Choroid plexus epithelial cell (primary cell): ENCODE measurements at regions not wholly inside any gene's neighbourhood (a gene's known extent, or its start where the extent isn't known, plus 50 kb on each side); places are given as distances from the start of the nearest gene placed in this dataset.

ENCODE experiments used
- DNase-seq: peaks from one replicate; pipeline ENCODE4 v3.0.0-alpha.2; 2010; ENCODE audit warnings: low read depth
- H3K4me3 ChIP-seq: 2 replicates; pipeline ENCODE4 v1.5.1; 2011; ENCODE audit warnings: low read depth, mild to moderate bottlenecking, control low read depth, low read length, moderate library complexity
- TF ChIP-seq, protein P1 (sequence below): conservative IDR thresholded peaks from 2 replicates; pipeline ENCODE4 v1.5.1; 2011; ENCODE audit warnings: low read depth, mild to moderate bottlenecking, control low read depth, inconsistent platforms, low read length, moderate library complexity

GRCh38 chr13:107034236-107034872 is 466.4 kb upstream of the ARGLU1 start:
- TF ChIP-seq, protein P1, sequence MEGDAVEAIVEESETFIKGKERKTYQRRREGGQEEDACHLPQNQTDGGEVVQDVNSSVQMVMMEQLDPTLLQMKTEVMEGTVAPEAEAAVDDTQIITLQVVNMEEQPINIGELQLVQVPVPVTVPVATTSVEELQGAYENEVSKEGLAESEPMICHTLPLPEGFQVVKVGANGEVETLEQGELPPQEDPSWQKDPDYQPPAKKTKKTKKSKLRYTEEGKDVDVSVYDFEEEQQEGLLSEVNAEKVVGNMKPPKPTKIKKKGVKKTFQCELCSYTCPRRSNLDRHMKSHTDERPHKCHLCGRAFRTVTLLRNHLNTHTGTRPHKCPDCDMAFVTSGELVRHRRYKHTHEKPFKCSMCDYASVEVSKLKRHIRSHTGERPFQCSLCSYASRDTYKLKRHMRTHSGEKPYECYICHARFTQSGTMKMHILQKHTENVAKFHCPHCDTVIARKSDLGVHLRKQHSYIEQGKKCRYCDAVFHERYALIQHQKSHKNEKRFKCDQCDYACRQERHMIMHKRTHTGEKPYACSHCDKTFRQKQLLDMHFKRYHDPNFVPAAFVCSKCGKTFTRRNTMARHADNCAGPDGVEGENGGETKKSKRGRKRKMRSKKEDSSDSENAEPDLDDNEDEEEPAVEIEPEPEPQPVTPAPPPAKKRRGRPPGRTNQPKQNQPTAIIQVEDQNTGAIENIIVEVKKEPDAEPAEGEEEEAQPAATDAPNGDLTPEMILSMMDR: no peak
- no peak for DNase-seq
- H3K4me3 ChIP-seq: no peak overlapping the region

- H3K4me3 ChIP-seq: no peak overlapping the region
- DNase-seq: no peak
- TF ChIP-seq, protein P1: no peak
Observed at GRCh38 chr13:107031716-107032115, 463.8 kb upstream of the ARGLU1 start.

GRCh38 chr13:107028751-107029150 is 460.8 kb upstream of the ARGLU1 start:
- H3K4me3 ChIP-seq: no peak overlapping the region
- DNase-seq: no peak
- TF ChIP-seq, protein P1: no peak

DNA sequence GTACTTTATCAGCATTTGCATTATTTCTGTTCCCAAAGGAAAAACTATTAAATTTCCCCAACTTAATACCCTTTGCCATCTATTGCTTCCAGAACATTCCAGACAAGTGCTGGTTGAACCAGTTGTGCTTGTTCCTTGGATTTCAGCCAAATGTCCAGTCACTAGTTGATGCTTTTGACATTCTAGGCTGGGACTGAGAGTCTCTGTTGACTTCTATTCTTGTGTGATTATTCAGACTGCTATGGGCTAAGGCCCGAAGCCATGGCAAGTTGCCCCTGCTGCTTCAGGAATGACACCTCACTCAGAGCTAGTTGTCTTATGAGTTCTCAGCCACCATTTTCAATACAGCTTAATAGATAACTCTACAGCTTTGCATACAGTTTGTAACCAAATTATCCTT is 458.1 kb upstream of the ARGLU1 start:
- TF ChIP-seq, protein P1: no peak
- peak; percentile 31 for DNase-seq
- no peak overlapping the region for H3K4me3 ChIP-seq

- H3K4me3 ChIP-seq: no peak overlapping the region
Observed at GRCh38 chr13:107023335-107023734, 455.4 kb upstream of the ARGLU1 start.

GRCh38 chr13:107020393-107020792 is 452.5 kb upstream of the ARGLU1 start:
- no peak for DNase-seq
- TF ChIP-seq, protein P1: no peak
- H3K4me3 ChIP-seq: no peak overlapping the region

More at GRCh38 chr13:107023335-107023734, 455.4 kb upstream of the ARGLU1 start:
- TF ChIP-seq, protein P1: no peak
- DNase-seq: no peak

DNA sequence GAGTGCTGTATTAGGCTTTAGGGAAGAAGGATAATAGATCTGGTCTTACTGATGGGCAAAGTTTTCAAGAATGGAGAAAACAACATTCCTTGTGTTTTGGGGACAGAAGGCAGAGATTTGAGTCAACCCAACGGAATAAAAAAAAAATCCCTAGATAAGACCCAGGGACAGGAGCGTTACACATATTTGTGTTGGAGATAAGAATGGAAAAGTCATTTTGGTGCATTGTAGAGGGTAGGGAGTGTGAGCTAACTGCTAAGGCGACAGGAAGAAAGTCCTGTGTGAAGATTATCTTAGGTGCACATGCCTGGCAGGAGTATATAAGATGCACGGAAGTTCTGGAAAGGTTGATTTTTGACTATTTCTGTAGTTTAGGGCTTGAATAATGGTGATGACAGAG is 450.3 kb upstream of the ARGLU1 start:
- TF ChIP-seq, protein P1: no peak
- DNase-seq: no peak
- no peak overlapping the region for H3K4me3 ChIP-seq
